Neural progenitor cell (in vitro differentiated cells): ENCODE measurements at regions not wholly inside any gene's neighbourhood (a gene's known extent, or its start where the extent isn't known, plus 50 kb on each side); places are given as distances from the start of the nearest gene placed in this dataset.

Source experiments
- CTCF ChIP-seq: fragments of 200-600 bp; sonication (generic); IDR thresholded peaks from 2 replicates; pipeline ENCODE4 v1.5.1; 2017; ENCODE audit warnings: antibody characterized with exemption, mild to moderate bottlenecking
- EZH2 ChIP-seq: fragments of 200-600 bp; sonication (generic); IDR thresholded peaks from 2 replicates; pipeline ENCODE4 v1.6.1; 2017; ENCODE audit warnings: antibody characterized with exemption, mild to moderate bottlenecking, moderate library complexity
- EZH2phosphoT487 ChIP-seq: fragments of 200-600 bp; sonication (generic); IDR thresholded peaks from 2 replicates; pipeline ENCODE4 v1.6.1; 2017; ENCODE audit warnings: antibody characterized with exemption

GRCh38 chr12:102334765-102335164, 137.1 kb upstream of the PMCH start:
- TF ChIP-seq EZH2 (no peak), CTCF (no peak), EZH2phosphoT487 (no peak)
